GM21367 (cell line): ENCODE measurements at regions not wholly inside any gene's neighbourhood (a gene's known extent, or its start where the extent isn't known, plus 50 kb on each side); places are given as distances from the start of the nearest gene placed in this dataset.
"Not testable (repeated sequence)": the region's sequence is repeated elsewhere in the genome, so short reads cannot be mapped to it uniquely, and the experiment has no call there.

Source experiments
- ATAC-seq: cut with Tn5 transposase; IDR thresholded peaks from one replicate; pipeline ENCODE4 v1.9.1; 2021; ENCODE audit not compliant: unreplicated experiment

DNA sequence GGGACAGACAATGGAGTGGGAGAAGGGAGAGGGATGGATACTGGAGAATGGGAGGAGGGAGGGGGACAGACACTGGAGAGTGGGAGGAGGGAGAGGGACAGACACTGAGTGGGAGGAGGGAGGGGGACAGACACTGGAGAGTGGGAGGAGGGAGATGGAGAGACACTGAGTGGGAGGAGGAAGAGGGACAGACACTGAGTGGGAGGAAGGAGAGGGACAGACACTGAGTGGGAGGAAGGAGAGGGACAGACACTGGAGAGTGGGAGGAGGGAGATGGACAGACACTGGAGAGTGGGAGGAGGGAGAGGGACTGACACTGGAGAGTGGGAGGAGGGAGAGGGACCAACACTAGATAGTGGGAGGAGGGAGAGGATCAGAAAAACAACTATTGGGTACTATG lies 426.7 kb upstream of the PMFBP1 start:
- ATAC-seq: no peak

DNA sequence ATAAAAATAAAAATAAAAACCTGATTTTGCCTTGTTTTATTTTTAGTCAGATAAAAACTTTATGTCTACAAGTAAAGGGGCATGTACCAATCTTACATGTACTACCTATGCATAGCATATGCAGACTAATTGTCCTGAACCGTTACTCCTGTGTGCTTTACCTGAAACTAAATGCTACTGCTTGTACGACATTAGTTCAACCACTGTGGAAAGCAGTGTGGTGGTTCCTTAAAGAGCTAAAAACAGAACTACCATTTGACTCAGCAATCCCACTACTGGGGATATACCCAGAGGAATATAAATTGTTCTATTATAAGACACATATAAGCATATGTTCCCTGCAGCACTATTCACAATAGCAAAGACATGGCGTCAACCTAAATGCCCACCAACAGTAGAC lies 426.0 kb upstream of the PMFBP1 start:
- ATAC-seq: no peak

DNA sequence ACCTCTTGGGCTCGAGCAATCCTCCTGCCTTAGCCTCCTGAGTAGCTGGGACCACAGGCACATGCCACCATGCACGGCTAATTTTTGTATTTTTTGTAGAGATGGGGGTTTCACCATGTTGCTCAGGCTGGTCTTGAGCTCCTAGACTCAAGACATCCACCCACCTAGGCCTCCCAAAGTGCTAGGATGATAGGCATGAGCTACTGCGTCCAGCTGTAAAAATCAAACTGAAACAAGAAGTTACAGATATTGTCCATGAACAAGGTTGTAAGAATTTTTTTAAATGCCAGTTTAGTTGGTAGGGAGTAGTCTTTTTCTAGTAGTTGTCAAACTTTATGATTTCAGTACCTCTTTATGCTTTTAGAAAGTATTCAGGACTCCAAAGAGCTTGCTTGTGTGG lies 424.4 kb upstream of the PMFBP1 start:
- ATAC-seq: no peak

DNA sequence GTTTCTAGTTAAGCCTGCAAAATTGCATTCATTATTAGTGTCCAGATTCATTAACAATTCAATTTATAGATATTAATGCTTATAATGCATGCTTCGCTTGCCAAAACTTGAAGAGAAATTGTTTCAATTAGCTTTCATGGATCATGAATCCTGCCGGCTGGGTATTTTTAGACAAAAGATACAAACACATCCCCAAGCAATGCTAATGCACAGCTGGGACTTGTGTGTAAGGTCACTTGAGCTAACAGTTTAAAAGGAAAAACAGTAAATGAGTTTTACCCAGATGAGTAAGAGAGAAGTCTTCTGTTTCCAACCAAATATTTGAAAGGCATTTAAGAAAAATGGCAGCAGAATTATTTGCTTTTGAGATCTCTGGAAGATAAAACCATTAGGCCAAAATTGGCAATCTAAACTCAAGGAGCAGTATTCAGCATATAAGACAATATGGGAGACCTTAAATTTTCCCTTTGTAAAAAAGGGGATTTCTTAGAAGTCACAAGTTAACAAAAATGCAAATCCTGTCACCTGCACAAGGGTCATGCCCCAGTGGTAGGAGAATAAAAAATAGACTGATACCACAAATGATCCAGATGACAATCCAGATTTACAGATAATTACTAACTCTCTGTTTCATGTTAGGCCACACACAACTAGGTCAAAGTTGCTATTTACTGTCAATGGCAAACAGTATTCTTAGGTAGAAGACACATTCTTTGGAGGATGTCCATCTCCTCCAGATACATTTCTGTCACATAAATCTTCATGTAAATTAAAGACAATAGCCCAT lies 418.4 kb upstream of the PMFBP1 start:
- ATAC-seq: peak; percentile 64

DNA sequence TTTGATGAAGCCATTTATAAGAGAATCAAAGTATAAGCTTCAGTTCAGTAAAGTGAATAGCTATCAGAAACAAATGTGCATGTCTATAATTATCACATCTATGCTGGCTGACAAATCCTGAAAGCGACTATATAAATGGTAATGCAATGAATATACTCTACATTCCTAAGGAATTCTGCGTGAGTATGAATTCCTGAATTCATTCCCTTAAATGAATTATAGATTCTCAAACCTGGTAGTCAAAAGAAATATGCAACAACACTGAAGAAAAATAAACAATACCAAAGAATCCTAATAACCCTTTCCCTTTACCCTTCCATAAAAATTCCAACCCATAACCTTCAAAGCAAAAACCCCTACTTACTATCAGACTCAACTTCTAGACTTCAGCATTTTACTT lies 416.6 kb upstream of the PMFBP1 start:
- no peak for ATAC-seq

DNA sequence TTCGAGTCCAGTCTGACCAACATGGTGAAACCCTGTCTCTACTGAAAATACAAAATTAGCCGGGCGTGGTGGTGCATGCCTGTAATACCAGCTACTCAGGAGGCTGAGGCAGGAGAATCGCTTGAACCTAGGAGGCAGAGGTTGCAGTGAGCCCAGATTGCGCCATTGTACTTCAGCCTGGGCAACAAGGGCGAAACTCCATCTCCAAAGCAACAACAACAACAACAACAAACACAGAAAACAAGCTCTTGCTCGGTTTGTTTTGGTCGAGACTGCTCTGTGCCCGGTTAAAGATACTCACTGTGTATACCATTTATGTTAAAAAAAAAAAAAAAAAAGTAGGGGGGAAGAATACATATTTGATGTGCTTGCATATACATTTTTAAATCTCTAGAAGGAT lies 406.1 kb upstream of the PMFBP1 start:
- not testable (repeated sequence) for ATAC-seq

DNA sequence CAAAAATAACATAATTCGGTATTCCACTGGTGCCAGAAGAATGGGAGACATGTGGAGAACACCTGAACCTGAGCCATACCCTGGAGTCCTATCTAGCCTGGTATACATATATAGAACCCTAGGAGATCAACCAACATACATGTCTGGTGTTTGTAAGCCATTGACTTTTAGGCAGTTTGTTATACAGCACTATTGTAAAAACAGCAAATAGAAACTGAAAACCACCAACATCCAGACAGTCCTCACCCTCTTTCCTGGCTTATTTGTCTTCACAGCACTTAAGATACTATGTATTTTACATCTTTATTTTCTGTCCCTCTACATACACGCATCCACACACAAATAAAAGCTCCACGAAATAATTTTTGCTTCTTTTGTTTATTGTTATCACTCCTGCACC lies 404.2 kb upstream of the PMFBP1 start:
- no peak for ATAC-seq

DNA sequence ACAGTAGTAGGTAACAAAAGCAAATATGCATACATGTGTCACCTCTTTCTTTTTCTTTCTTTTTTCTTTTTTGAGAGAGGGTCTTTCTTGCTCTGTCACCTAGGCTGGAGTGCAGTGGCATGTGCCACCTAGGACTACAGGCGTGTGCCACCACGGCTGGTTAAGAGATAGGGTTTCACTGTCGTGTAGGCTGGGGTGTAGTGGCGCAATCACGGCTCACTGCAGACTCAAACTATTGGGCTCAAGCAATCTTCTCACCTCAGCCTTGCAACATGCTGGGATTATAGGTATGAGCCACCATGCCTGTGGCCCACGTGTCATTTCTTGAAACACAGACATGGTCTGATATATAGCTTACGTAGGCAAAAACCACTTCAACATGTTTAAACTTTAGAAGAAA lies 397.7 kb upstream of the PMFBP1 start:
- no peak for ATAC-seq

DNA sequence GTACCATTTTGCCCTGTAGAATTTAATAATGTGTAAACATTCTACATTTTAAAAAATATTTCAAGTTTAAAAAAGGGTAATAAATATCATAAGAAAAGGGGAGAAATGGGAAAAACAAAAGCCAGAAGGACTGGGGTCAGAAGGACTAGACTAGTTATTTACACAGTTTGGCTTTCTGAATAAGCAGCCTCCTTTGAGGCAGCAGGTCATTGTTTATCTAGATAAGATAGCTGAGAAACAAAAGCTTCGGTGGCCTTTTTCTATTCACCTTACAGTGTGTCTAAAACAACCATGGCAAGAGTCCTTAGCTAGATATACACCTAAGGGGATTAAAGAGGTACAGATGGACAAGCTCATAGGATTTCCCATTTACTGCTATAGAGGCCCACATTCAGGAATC lies 396.5 kb upstream of the PMFBP1 start:
- no peak for ATAC-seq

DNA sequence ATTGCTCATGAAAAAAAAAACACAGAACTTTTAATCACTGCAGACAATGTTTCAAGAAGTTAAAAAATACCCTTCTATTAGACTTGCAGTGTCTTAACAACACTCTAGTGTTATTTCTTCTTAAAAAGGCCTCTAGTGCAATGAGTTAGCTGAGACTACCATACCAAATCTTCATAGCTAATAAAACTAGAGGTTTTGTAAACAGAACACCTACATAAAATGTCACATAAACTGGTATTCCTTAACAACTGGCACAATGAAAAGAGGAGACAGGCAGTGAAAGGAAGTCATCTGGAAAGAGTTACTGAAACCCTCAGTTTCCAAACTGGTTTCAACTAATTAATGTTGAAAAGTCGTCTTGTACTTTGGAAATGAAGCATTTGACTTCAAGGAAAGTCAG lies 394.2 kb upstream of the PMFBP1 start:
- no peak for ATAC-seq

DNA sequence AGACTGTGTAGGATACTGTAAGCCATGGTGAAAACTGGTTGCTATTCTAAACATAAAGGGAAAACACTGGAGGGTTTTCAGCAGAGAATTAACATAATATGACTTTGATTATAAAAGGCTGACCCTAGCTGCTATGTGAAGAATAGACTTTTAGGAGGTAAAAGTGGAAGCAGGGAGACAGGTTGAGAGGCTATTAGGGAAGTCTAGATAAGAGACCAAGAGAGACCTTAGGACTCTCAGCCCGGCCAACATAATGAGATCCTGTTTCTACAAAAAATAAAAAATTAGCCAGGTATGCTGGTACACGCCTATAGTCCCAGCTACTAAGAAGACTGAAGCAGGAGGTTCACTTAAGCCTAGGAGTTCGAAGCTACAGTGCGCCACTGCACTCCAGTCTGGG lies 393.2 kb upstream of the PMFBP1 start:
- no peak for ATAC-seq

DNA sequence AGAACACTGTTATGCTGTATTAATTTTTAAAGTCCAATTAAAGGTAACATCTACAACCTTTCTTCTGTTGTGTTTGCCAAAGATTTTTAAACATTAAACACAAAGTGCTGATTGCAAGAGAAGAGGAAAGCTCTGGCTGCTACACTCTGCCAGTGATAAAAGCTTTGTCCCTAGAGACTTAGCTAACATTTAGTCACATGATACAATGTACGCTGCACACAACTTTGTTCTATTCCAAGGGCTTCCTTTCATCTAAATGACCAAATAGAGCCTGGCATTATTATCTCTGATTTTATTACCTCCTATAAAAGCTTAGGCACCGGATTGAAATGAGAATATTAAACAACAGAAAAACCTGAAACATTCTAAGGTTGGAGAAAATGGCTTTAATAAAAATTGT lies 388.7 kb upstream of the PMFBP1 start:
- ATAC-seq: no peak

DNA sequence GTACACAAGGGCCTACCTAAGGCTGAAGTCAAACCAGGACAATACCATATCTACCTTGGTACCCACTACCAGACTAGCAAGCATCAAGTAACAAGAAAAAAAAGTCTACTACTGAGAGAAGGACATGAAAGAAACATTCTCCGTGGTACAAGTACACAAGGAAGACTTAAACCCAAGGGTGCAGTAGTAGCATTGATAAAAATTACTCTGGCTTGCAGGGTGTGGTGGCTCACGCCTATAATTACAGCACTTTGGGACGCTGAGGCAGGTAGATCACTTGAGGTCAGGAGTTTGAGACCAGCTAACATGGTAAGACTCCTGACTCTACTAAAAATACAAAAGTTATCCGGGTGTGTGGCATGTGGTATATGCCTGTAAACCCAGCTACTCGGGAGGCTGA lies 386.5 kb upstream of the PMFBP1 start:
- no peak for ATAC-seq

DNA sequence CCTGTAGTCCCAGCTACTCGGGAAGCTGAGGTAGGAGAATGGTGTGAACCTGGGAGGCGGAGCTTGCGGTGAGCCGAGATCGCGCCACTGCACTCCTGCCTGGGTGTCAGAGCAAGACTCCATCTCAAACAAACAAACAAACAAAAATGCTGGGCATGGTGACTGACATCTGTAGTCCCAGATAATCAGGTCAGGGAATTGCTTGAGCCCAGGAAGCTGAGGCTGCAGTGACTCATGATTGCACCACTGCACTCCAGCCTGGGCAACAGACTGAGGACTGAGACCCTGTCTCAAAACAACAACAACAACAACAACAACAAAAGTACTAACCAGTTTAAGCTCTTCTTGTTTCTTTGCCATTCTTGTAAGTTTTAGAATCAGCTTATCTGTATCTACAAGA lies 383.0 kb upstream of the PMFBP1 start:
- no peak for ATAC-seq

DNA sequence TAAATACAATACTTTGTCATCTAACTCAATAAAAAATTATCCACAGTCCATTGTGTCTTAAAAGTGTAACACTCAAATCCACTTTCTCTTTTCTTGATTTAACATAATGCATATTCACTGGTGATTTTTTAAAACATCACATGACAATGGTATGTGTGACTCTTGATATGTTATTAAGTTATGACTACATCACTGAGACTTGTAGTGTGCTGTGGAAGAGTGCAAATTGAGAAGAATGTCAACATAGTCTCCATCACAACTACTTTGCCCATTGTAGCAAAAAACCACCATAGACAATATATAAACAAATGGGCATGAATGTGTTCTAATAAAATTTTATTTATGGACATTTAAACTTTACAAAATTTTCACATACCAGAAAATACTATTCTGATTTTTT lies 380.7 kb upstream of the PMFBP1 start:
- no peak for ATAC-seq

DNA sequence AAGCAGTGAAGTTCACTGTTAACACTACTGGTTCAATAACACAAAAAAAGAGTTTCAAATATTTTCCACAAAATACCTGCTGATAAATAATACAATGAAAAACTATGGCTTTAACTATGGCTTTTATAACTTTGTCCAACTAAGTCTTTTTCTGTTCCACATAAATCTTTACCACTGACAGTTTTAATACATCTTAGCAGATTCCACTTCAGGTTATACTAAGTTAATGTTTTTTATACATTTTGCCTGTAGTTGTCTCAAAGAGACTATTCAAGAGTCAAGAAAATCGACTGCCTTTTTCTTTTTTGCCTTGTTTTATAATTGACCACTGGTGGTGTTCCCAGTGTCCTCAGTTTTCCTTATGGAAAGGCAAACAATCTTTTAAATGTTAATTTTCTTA lies 379.7 kb upstream of the PMFBP1 start:
- ATAC-seq: no peak

DNA sequence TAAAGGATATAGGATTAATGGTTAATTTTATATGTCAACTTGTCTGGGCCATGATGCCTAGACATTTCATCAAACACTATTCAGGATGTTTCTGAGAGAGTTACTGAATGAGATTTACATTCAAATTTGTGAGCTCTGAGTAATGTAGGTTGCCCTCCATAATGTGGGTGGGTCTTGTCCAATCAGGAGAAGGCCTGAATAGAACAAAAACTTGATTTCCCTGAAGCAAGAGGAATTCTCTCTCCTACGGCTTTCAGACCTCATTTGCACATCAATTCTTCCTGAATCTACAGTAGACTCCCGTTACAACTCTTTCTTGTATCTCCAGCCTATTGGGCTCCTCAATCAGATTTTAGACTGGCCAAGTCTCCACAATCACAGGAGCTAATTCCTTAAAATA lies 377.9 kb upstream of the PMFBP1 start:
- ATAC-seq: no peak

DNA sequence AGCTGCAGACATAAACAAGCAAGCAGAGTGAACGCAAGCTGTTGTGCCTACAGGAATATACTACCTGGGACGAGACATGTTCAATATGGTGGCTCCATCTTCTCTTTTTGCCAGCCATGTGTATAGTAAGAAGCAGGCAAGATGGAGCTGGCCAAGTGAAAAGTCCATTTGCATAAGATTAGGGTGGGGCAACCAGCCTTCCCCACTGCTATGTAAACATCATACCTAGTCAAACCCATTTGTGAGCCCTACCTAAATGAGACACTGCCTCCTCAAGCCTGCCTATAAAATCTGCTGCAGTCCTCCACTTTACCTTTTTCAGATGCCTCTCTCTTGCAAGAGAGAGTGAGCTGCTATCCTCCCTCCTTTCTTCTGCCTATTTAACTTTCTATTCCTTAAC lies 370.1 kb upstream of the PMFBP1 start:
- ATAC-seq: no peak

DNA sequence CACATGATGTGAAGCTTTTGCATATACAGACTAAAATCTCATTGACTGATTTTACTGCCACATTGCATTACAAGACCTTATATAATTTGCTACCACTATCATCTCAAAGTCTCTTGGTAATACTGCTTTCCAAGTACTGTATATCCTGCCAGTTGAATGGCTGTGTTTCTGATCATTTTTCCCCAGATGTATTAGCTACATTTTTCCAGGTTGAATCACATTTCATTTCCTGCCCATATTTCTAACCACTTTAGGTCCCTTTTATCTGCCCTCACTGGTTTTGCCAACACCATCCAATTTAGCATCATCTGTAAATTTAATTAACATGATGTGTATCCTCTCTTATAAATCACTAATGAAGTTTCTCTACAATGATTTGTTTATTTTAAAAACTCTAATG lies 365.7 kb upstream of the PMFBP1 start:
- no peak for ATAC-seq

DNA sequence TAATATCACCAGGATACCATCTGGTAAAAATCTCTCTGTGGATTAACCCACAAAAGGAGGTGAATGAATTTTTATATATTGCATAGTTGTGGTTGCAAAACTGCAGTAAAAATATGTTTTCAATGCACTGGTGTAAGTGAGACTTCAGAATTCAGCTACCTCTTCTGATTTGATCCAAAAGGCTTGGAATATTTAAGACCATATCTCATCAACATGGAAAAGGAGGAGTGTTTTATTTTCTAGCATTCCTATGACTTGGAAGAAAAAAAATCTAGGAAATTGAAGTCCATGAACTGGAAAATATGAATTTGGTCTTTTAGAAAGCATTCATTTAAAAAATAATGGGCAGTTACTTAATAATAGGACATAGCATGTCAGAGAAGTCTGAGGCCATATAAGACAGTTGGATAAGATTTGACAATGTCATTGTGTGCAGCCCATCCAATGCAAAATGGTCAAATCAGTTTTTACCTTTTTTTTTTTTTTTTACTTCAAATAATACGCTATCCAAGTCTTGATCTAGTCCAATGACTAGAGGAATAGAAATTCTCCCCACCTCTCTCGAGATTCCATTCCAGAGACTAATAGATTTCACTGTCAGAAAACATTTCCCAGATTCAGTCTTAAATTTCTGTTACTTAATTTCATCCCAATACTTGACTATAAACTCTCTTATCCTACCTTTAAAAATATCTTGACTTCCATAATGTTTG lies 364.9 kb upstream of the PMFBP1 start:
- ATAC-seq: no peak

DNA sequence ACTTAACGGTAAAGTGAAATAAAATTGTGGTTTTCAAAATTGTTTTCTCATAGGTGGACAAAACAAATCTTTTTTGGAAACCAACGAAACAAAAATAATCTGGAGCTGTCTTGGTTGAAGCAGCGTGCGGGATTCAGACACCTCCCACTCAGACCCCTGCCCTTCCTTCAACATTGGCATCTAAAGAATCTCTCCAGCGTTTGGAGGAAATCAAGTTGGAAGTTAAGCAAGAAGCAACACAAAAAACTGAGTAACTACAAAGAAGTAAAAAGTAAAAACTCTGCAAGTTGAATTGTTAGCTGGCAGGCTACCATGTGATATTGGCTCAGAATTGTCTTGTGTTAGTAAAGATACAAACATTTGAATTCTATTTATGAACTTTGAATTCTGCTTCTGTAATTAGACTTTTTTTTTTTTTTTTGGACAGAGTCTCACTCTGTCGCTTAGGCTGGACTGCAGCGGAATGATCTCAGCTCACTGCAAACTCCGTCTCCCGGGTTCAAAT lies 361.0 kb upstream of the PMFBP1 start:
- no peak for ATAC-seq

DNA sequence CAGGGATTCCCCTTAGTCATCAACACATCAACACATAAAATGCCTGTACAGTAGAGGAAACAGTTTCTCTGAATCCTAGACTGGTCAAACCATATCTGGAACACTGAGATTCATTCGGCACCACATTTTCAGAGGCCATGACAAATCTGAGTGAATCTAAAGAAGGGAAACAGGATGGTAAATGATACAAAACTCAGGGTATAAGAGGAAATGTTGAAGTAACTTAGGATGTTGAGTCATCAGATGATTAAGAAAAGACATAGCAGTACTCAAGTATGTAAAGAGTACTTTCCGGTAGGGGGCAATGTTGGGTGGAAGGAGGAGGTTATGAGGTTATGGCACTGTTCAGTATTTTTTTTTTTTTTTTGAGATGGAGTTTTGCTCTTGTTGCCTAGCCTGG lies 358.5 kb upstream of the PMFBP1 start:
- no peak for ATAC-seq

DNA sequence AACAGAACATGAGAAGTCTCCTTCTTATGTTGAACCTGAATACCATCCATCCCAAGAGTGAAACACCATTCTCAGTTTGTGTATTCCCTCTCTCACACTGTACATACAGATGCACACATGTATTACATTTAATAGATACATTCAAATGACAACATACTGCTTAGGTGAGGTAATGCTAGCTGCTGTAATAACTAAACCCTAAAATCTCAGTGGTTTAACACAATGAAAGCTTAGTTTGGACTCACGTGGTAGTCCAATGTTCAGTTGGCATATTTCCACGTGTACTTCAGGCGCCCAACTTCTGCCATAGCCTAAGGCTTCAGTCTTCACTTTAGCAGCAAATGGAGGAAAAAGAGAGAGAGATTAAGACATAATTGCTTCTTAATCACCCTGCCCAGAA lies 351.1 kb upstream of the PMFBP1 start:
- ATAC-seq: no peak
